ENCODE measurements at regions not wholly inside any gene's neighbourhood (a gene's known extent, or its start where the extent isn't known, plus 50 kb on each side); places are given as distances from the start of the nearest gene placed in this dataset.

GRCh38 chr9:17969232-17969631 is 390.4 kb downstream of the SH3GL2 start:
- no peak for DNase-seq (ENCODE audit: low read depth in 2 of 2)

- DNase-seq (ENCODE audit: low read depth in 2 of 2) = no peak
Observed at GRCh38 chr9:17970277-17970676, 391.4 kb downstream of the SH3GL2 start.

- DNase-seq (ENCODE audit: low read depth in 2 of 2) = no peak
Observed at GRCh38 chr9:17978773-17979172, 399.9 kb downstream of the SH3GL2 start.

GRCh38 chr9:17986595-17986994 is 407.7 kb downstream of the SH3GL2 start:
- DNase-seq (ENCODE audit: low read depth in 2 of 2) = no peak

- DNase-seq (ENCODE audit: low read depth in 2 of 2) = no peak
Observed at GRCh38 chr9:17987189-17987588, 408.3 kb downstream of the SH3GL2 start.

- DNase-seq (ENCODE audit: low read depth in 2 of 2) = no peak
Observed at GRCh38 chr9:17988489-17988888, 409.6 kb downstream of the SH3GL2 start.

- no peak for DNase-seq (ENCODE audit: low read depth in 2 of 2)
Observed at GRCh38 chr9:17990602-17991001, 411.7 kb downstream of the SH3GL2 start.

- no peak for DNase-seq (ENCODE audit: low read depth in 2 of 2)
Observed at GRCh38 chr9:17993024-17993423, 414.2 kb downstream of the SH3GL2 start.

GRCh38 chr9:17994695-17995425 is 416.0 kb downstream of the SH3GL2 start:
- no peak for DNase-seq (ENCODE audit: low read depth in 2 of 2)

- no peak for DNase-seq (ENCODE audit: low read depth in 2 of 2)
Observed at GRCh38 chr9:17996728-17997127, 417.9 kb downstream of the SH3GL2 start.

GRCh38 chr9:18002718-18003438 is 424.0 kb downstream of the SH3GL2 start:
- DNase-seq (ENCODE audit: low read depth in 2 of 2) = no peak

- no peak for DNase-seq (ENCODE audit: low read depth in 2 of 2)
Observed at GRCh38 chr9:18006591-18006990, 427.7 kb downstream of the SH3GL2 start.

GRCh38 chr9:18007621-18008020 is 428.8 kb downstream of the SH3GL2 start:
- no peak for DNase-seq (ENCODE audit: low read depth in 2 of 2)

GRCh38 chr9:18009902-18010301 is 431.0 kb downstream of the SH3GL2 start:
- no peak for DNase-seq (ENCODE audit: low read depth in 2 of 2)

GRCh38 chr9:18010492-18010891 is 431.6 kb downstream of the SH3GL2 start:
- DNase-seq (ENCODE audit: low read depth in 2 of 2) = no peak

GRCh38 chr9:18012170-18012569 is 433.3 kb downstream of the SH3GL2 start:
- DNase-seq (ENCODE audit: low read depth in 2 of 2) = no peak

- no peak for DNase-seq (ENCODE audit: low read depth in 2 of 2)
Observed at GRCh38 chr9:18014556-18014955, 435.7 kb downstream of the SH3GL2 start.

- no peak for DNase-seq (ENCODE audit: low read depth in 2 of 2)
Observed at GRCh38 chr9:18015116-18015515, 436.2 kb downstream of the SH3GL2 start.

GRCh38 chr9:18017136-18017535 is 438.3 kb downstream of the SH3GL2 start:
- no peak for DNase-seq (ENCODE audit: low read depth in 2 of 2)

GRCh38 chr9:18018221-18018620 is 439.4 kb downstream of the SH3GL2 start:
- DNase-seq (ENCODE audit: low read depth in 2 of 2) = no peak

GRCh38 chr9:18018661-18019060 is 439.8 kb downstream of the SH3GL2 start:
- DNase-seq (ENCODE audit: low read depth in 2 of 2) = no peak

- DNase-seq (ENCODE audit: low read depth in 2 of 2) = no peak
Observed at GRCh38 chr9:18020121-18020745, 441.4 kb downstream of the SH3GL2 start.

GRCh38 chr9:18022642-18023041 is 443.8 kb downstream of the SH3GL2 start:
- no peak for DNase-seq (ENCODE audit: low read depth in 2 of 2)

All from stimulated activated CD8-positive, alpha-beta memory T cell treated with anti-CD3 and anti-CD28 coated beads, Interleukin-7, amount 100 ng/mL, for 4 hours (primary cell).